ENCODE measurements at regions not wholly inside any gene's neighbourhood (a gene's known extent, or its start where the extent isn't known, plus 50 kb on each side); places are given as distances from the start of the nearest gene placed in this dataset.

DNA sequence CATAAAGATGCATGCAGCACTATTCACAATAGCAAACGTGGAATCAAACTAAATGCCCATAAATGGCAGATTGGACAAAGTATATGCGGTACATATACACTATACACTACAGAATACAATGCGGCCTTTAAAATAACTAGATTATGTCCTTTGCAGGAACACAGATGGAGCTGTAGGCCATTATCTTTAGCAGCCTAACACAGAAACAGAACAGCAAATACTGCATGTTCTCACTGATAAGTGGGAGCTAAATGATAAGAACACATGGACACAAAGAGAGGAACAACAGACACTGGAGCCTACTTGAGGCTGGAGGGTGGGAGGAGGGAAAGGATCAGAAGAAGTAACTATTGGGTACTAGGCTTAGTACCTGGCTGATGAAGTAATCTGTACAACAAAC lies 758.2 kb downstream of the TLE1 start:
- DNase-seq (ENCODE audit: low read depth in 2 of 2): no peak

DNA sequence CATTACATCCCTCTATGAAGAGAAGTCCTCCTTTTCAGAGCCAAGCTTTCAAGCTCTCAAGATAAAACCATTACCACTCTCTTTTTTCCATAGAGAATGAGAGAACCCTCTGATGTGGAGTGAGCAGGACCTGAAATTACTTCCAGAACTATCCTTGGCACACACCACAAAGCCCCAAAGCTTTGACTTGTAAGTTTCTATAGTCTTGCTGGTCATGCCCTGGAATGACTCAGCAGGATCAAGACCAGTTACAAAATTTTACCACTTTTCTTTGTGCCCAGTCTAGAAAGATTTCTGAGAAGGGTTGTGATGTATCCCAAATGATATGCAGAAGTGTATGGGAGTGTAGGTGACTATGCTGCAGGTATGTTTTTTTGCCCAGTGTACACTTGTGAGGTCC lies 760.6 kb downstream of the TLE1 start:
- DNase-seq (ENCODE audit: low read depth in 2 of 2): no peak

DNA sequence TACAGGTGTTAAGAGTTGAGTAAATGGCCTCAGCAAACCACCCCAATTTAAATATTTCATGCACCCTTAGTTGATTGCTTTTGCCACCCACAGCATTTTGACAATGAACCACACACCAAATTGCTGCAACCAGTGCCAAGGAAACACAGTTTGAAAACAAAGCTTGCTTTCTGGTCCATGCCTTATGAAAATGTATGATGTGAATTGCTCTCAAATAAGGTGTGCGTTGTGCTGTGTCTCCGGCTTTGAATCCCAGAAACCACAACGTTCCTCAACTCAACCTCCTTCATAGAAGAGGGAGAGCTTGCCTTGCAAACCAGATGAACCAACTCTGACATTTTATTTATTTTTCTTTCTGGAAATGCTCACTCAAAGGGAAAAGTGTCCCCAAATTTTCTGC lies 762.7 kb downstream of the TLE1 start:
- no peak for DNase-seq (ENCODE audit: low read depth in 2 of 2)

DNA sequence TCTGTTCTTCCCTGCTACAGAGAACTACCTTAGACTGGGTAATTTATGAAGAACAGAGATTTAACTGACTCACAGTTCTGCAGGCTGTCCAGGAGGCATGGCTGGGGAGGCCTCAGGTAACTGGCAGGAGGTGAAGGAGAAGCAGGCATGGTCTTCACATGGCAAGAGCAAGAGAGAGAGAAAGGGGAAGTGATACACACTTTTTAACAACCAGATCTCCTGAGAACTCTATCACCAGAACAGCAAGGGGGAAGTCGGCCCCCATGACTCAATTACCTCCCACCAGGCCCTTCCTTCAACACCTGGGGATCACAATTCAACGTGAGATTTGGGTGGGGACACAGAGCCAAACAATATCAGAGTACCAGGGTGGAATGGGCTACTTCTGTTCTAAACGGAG lies 766.8 kb downstream of the TLE1 start:
- no peak for DNase-seq (ENCODE audit: low read depth in 2 of 2)

DNA sequence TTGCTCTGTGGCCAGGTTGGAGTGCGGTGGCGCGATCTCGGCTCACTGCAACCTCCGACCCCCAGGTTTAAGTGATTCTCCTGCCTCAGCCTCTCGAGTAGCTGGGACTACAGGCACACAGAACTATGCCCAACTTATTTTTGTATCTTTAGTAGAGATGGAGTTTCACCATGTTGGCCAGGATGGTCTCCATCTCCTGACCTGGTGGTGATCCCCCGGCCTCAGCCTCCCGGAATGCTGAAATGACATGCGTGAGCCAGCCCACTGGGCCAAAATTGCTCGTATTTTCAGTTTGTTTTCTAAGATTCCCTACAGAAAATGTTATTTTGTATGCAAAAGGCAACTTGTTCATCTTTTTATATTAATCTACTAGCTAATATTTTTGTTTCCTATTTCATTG lies 782.6 kb downstream of the TLE1 start:
- DNase-seq (ENCODE audit: low read depth in 2 of 2): no peak

DNA sequence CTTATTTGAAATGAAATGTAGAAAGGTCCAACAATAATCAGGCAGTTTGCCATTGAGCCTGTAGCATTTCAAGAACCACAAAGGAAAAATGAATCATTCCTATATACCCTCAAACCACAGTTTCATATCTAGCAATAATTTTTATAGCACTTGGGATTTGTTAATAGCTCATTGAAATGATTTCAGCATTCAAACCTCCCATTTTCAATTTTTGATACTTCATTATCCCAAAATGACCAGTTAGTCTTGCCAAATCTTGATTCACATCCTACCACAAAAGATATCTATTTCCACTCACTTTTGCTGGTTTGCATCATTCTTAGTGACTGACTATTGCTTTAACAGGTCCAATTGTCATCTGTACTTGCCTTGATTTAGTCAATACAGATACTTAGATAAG lies 790.1 kb downstream of the TLE1 start:
- no peak for DNase-seq (ENCODE audit: low read depth in 2 of 2)

DNA sequence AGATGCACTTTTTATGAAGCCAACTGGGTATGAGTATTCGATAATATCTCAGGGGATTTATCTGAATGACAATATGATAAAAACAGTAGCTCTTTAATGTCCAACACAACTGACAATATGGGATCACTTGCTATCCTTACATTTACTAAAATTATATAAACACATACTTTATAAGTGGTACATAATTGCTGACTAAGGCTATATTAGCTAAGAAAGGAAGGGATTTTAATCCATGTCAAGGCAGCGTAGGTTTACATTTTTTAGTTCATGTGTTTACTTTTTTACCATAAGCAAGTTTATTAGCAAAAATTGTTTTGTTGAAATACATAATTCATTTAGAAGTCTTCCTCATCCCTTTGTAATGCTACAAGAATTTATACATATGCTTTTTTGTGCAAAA lies 796.2 kb downstream of the TLE1 start:
- DNase-seq (ENCODE audit: low read depth in 2 of 2): no peak

DNA sequence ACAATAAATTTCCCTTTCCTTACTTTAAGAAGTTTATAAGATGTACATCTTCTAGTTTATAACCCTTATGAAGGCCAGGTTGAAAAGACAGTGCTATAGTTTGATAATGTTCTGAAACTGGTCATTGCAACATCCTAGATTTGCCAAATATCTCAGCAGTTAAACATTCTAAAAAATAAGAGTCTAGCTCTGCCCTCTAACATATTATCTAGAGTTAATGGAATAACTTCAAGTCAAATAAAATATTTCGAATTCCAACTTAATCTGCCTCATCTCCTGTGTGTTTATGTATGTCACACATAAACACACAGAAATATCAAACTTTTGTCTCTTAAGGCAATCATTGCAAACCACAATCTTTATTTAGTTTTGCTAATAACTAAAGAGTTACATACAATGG lies 796.6 kb downstream of the TLE1 start:
- no peak for DNase-seq (ENCODE audit: low read depth in 2 of 2)

DNA sequence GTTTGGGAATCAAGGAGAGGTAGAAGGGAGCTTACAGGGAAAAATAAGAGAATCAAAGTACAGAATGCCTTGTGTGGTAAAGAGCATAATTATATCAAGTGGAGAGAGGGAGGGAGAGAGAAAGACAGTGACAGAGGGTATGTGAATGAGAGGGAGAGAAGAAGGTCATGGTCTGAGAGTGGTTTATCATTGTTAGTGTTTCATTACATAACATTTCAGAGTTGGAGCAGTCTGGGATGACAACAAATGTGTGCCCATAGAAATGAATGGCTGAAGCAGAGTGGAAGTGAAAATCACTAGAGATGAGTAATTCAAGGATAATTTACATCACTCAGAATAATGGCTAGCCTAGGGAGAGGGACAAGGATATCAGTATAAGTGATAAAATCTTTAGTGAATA lies 799.2 kb downstream of the TLE1 start:
- no peak for DNase-seq (ENCODE audit: low read depth in 2 of 2)

DNA sequence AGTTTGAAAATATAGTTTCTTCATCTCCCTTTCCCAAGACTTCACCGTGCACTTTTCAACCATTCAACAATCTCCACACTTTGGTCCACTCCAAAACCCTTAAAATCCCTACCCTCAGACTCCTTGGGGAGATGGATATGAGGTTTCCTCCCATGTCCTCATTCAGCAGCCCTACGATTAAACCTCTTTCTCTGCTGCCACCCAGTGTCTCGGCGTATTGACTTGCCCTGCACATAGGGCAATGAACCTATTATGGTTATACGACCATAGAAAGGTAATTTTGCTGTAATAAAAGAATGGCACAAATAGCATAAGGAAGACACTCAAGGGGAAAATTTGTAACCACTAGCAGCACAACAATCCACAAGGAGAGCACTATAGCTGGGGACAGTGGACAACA lies 803.5 kb downstream of the TLE1 start:
- DNase-seq (ENCODE audit: low read depth in 2 of 2): no peak

DNA sequence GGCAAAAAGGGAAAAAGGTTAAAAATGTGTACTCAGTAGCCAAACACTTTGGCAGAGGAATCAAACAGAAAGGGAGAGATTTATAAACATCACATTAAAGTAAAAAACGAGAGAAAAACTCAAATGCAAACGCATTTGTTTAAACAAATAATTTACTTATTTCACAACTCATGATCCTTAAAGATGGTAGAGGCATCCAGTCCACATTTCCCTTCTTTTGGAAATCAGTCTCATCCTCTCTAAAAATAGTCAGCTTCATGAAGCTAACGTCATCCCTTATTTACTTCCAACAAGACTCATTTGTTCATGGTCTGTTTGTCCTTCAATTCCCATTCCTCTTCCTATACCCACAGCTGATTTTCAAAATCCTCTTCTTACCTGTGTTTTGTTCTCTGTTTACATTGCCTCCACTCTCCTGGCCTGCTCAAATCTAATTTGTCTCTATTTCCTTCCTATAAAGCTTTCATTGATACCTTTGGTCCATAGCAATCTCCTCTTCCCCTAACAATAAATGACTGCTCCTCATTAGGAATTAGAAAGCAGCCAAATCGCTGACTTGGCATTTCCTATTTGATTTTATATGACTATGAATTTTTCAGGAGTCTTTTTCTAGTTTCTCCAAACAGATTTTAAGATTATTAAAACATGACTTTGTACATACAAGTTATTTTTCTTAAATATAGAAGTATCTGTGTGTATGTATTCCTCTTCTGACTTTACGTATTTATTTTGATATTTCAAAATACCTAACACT lies 805.3 kb downstream of the TLE1 start:
- no peak for DNase-seq (ENCODE audit: low read depth in 2 of 2)

DNA sequence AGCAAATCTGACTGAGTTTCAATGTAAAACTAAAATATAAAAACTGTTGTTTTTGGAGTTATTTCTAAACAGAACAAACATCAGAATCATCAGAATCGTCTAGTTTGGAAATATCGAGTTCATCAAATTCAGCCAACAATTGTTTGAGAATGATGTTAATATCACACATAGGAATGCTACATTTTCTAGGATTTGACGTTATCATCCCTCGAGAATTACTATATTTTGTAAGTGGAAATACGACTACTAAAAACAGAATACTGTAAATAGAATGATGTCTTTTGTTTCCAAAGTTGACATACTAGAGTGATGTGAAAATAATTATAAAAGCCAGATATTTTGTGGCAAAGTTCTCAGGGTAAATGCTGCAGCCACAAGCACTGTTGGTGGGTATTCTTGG lies 805.9 kb downstream of the TLE1 start:
- no peak for DNase-seq (ENCODE audit: low read depth in 2 of 2)

DNA sequence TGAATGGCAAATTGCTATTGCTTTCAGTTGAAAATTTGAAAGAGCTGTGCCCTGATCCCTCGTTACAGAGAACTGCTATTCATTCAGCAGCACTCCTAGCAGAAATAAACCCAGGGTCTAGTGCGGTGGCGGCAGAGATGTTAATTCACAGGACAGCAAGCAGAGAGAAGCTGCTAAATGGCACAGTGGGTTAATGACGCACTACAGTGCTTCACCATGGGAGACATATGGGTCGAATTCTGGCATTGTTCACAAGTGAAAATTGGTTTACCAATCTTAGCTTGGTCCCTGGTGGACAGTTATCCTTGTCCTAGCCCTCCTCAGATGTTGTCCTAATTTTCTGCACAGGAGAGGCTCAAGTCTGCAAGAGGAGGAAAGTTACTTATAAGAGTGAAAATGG lies 807.4 kb downstream of the TLE1 start:
- no peak for DNase-seq (ENCODE audit: low read depth in 2 of 2)

DNA sequence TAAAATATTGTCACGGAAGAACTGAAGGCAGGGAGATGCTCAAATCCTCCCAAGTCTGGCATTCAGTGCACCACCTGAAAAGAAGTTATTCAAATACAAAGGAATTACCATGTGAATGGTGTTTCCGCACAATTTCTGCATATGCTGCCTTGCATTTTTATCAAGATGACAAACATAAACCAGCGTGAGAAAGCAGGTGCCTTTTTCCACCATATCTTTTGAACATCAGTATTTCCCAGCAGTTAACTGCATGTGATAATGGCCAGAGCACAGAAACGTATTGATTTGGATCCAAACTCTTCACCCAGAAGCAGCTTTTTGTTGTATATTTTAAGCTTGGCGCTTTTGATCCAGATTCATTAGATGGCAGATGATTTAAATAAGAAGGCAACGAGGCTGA lies 808.0 kb downstream of the TLE1 start:
- no peak for DNase-seq (ENCODE audit: low read depth in 2 of 2)

DNA sequence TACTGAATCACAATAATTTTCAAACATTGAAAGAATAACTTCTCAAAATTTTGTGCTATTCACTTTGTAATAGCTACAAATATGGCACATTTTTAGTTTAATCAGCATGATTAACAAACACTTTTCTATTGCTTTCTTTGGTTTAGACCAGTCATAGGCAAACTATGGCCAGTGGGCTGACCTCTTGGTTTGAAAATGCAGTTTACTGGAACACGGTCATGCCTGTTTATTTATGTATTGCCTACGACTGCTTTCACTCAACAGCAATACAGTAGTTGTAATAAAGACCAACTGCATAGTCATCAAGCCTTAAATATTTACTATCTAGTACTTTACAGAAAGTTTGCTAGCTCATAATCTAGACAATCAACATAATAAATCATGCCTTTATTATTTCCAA lies 810.8 kb downstream of the TLE1 start:
- no peak for DNase-seq (ENCODE audit: low read depth in 2 of 2)

DNA sequence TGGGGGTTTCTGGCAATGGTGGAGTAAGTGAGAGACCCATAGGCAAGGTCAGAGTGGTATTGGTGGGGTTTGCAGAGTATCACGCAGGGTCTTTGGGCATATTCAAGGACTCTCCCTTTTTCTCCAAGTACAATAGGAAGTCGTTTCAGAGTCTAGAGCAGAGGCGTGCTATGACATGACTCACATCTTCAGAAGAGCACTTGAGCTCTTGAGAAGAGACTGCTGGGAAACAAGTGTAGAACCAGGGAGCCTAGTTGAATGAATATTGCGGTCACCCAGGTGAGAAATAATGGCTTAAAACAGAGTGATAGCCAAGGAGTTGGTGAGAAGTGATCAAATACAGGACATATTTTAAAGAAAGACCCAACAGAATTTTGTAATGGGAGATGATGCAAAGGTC lies 813.4 kb downstream of the TLE1 start:
- no peak for DNase-seq (ENCODE audit: low read depth in 2 of 2)

DNA sequence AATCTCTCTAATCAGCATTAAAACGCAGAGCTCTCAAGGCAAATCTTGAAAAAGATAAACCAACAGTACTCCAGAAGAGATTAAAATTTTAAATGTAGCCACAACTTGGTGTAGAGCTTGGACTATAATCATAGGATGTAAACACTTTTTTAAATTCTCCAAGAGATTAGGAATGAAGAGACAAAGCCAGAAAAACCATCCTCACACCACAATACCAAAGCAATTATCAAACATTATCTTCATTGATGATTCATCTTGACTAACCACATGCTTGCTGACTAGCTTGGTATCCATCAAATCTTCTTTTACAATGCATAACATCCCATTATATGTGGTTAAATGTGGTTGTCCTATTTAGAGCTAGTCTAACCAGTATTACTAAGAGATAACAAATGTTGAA lies 815.1 kb downstream of the TLE1 start:
- no peak for DNase-seq (ENCODE audit: low read depth in 2 of 2)

DNA sequence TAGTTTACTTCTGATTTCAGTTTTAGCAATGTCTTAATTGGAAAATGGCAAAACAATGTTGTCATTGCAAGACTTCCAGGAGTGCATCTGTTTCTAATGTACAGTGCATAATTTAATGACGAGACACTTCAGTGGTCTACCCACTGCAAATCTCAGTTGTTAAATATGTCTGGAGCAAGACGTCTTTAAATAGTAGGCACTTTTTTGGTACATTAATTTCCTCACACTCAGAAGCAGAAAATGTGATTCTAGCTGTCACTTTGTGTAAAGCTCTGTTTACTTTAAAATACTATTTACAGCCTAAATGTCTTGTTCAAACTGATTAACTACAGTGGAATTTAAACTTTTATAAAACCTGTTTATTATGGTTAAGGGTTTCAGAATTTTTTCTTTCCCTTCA lies 815.5 kb downstream of the TLE1 start:
- no peak for DNase-seq (ENCODE audit: low read depth in 2 of 2)

DNA sequence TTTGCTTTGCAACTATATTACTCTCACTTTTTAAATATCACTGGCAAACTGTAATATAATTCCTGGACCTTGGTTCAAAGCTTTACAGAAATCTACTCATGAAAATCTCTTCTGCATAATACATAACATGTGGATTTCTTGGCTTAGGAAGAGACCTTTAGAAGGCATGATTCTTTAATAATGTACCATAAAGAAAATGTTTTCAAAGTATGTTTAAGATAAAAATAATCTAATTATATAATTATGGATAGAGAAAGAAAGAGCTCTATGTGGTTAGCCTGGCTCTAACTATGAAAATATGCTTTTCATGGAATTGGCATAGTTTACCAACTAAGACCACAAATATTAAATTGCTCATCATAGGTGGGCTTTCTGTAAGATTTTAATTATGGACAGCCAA lies 817.8 kb downstream of the TLE1 start:
- no peak for DNase-seq (ENCODE audit: low read depth in 2 of 2)

DNA sequence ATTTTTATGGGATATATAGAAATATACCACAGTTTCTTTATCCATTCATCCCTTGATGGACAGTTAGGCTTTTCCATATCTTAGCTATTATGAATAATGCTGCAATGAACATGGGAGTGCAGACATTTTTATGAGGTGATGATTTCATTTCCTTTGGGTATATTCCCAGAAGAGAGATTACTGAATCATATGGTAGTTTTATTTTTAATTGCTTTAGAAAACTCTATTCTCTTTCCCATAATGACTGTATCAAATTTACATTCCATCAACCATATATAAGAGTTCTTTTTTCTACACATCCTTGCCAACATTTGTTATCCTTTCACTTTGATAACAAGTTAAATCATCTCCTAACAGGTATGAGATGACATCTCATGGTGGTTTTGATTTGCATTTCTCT lies 821.6 kb downstream of the TLE1 start:
- no peak for DNase-seq (ENCODE audit: low read depth in 2 of 2)

DNA sequence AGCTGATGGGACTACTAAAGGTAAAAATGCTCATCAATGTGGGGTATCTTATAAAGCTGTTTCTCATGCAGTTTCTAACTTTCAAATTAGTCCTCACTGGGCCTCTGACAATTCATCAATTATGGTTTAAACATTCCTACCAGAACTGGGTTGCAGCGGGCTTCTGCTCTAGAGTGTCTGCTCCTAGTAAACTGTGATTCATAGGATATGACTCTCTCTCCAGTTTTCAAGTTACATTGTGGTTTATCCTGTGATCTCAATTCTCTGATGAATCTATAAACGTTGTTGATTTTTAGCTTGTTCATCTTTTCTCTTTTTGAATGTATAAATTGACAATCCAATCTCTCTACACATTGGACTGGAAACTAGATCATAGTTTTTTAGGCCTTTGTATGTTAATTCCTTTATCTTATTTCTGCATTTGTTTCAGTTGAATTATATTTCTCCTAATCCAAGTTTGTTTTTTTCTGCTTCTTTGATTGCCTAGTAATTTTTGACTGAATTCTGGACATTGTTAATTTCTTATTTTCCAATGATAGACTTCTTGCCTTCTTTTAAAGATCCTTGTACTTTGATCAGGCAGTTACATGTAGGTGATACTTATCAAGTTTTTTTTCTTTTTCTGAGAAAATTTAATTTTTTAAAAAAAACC lies 822.6 kb downstream of the TLE1 start:
- no peak for DNase-seq (ENCODE audit: low read depth in 2 of 2)

DNA sequence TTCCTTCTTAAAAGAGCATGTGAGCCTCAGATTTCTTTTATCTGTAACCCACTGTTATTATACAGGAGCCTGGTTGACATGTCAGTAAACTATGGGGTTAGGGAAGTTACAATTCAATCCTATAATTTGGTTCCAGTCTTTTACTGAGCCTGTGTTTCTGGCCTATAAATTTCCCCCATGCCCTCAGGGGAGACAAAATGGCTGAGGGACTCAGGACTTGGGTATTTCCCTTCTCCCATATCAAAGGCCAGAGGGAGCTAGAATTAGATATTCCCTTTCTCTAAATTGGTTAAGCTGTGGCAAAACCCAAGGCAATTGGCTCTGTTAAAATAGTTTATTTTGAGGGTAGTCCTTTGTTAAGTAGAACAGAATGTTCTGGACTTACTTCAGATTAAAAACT lies 823.2 kb downstream of the TLE1 start:
- DNase-seq (ENCODE audit: low read depth in 2 of 2): no peak

DNA sequence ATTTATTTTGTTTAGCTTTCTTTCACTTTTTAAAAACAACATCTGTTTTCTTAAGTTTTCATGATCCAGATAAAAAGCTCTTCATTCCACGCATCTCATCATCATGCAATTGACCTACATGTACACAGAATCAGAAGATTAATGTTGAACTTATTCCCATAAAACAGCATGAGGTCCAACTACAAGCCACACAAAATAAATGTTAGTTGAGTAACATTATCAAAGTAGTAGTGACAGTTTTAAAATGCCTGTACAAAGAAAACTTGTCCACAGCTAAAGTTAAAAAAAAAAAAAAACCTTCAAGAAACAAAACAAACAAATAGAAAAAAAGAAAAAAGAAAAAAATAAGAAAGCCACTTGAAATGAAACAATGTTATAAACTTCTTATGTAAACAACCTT lies 846.3 kb downstream of the TLE1 start:
- DNase-seq (ENCODE audit: low read depth in 2 of 2): no peak

DNA sequence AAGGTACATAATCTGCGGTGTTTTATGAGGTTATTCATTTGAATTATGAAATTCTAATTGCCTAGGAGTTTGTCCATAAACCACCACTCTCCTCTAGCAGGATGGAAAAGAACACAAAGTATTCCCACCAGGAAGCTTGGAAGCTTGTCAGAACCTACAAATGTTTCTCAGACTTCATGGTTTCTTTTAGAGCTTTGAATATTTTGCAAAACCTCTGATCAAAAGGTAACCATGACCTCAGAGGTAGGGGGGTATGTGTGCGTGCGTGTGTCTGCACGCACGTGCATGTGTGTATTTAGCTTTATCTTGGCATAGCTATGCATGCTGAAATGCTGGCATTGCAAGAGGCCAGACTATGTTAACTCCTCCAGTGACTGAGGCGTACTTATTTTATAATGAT lies 847.0 kb downstream of the TLE1 start:
- DNase-seq (ENCODE audit: low read depth in 2 of 2): no peak

Measured in activated CD4-positive, alpha-beta T cell treated with anti-CD3 and anti-CD28 coated beads for 24 hours (primary cell).